ENCODE measurements at regions not wholly inside any gene's neighbourhood (a gene's known extent, or its start where the extent isn't known, plus 50 kb on each side); places are given as distances from the start of the nearest gene placed in this dataset.

DNA sequence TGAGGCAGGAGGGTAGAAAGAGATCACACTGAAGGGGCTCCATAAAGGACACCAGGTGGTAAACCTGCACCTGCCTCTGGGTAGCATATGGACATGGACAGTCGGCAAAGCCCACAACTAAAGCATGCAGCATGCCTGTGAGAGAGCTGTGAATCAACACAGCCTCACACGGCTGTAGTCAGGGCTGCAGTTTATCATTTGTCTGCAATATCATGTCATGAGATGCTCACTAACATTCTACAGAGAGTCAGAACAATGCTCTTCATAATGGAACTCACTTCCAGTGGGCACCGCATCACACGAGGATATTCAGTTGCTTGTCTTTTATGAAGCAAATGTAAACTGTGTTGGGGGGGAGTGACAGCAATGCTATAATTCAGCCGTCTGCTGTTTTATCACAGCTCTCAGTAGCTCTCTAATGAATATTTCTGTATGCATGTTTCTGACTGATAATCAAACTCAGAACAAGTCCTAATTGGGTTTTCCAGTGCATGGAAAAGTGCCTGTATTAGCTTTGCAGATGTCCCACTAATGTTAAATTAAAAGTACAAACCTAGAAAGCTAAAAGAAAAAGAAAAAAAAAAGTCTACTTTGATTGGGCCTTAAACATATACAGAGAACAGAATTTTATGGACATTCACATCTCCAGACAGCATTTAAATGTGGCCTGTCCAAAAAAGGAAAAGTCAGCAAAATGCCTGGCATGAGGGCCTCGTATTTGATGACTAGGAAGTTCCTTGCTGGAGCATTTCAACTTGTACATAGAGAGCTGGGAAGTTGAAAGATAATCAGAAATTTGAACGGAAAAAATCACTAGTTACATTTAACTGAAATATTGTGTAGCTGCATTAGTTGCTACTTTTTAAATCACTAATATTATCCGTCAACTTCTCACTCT, 406.1 kb upstream of the SOX11 start:
- no peak for TF ChIP-seq POLR2A (IDR thresholded peaks at IDR 0.05)
- TF ChIP-seq, protein P1, sequence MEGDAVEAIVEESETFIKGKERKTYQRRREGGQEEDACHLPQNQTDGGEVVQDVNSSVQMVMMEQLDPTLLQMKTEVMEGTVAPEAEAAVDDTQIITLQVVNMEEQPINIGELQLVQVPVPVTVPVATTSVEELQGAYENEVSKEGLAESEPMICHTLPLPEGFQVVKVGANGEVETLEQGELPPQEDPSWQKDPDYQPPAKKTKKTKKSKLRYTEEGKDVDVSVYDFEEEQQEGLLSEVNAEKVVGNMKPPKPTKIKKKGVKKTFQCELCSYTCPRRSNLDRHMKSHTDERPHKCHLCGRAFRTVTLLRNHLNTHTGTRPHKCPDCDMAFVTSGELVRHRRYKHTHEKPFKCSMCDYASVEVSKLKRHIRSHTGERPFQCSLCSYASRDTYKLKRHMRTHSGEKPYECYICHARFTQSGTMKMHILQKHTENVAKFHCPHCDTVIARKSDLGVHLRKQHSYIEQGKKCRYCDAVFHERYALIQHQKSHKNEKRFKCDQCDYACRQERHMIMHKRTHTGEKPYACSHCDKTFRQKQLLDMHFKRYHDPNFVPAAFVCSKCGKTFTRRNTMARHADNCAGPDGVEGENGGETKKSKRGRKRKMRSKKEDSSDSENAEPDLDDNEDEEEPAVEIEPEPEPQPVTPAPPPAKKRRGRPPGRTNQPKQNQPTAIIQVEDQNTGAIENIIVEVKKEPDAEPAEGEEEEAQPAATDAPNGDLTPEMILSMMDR (IDR thresholded peaks at IDR 0.05), result no peak
- H3K4me3 ChIP-seq (ENCODE audit: low read depth, poor library complexity, severe bottlenecking), result no peak overlapping the region
- intact Hi-C loops (cut with DNase I; ENCODE audit: low total_unique reads), result no loop called here
- WGBS, 2 donors, result 72 to 73% methylated on average over 8 of the region's 8 CpGs
- no peak for DNase-seq (ENCODE audit: low spot score in 2 of 2)

- DNase-seq (ENCODE audit: low spot score in 2 of 2), result no peak
- WGBS, 2 donors, result 75 to 81% methylated on average over 5 of the region's 5 CpGs
Observed at GRCh38 chr2:5287558-5288334, 404.4 kb upstream of the SOX11 start.

DNA sequence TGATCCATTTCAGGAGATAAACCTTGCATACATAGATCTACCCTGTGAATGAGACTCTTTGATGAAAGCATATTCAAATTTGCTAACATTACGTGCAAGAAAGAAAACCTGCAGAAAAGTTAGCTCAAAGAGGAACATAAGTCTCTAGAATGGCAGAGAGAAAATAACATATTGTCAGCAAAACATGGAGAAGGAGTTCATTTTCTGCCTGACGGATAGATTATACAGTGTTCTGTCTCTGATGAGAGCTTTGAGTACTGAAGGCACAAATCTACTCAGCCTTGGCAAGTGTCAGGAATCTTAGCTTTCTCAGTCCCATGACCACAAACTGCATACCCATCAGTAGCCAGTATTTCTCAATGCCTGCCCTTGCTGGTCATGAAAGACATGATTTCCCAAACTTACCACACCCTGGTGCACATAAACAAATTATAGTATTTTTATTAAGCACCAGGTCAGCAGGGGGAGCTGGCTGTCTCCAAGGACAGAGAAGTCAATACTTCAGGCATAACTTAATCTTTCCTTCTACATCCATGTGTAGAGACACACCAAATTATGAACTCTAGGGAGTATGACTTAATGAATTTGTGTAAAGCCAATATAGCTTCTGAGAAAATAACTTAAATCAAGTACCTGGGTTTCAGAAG, 401.2 kb upstream of the SOX11 start:
- no peak overlapping the region for H3K4me3 ChIP-seq (ENCODE audit: low read depth, poor library complexity, severe bottlenecking)
- DNase-seq (ENCODE audit: low spot score in 2 of 2), result no peak
- TF ChIP-seq, protein P1 (IDR thresholded peaks at IDR 0.05), result no peak
- TF ChIP-seq POLR2A (IDR thresholded peaks at IDR 0.05), result no peak
- 39 to 46% methylated on average over 2 of the region's 2 CpGs for WGBS, 2 donors
- intact Hi-C loops (cut with DNase I; ENCODE audit: low total_unique reads), result no loop called here

More at GRCh38 chr2:5287558-5288334, 404.4 kb upstream of the SOX11 start:
- TF ChIP-seq, protein P1 (IDR thresholded peaks at IDR 0.05), result no peak
- no peak for TF ChIP-seq POLR2A (IDR thresholded peaks at IDR 0.05)
- intact Hi-C loops (cut with DNase I; ENCODE audit: low total_unique reads), result no loop called here
- H3K4me3 ChIP-seq (ENCODE audit: low read depth, poor library complexity, severe bottlenecking), result no peak overlapping the region

DNA sequence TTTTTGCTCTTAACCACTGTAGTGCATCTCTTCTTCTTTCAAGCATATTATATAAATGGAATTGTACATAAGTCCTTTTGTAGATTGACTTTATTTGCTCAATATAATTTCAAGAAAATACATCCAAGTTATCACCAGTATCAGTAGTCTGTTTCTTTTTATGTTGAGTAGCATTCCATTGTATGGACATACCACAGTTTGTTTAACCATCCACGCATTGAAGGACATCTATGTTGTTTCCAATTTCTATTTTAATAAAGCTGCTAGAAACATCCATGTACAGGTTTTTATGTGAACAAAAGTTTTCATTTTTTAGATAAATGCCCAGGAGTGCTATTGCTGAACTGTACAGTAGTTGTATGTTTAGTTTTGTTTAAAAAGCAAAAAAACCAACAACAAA, 387.5 kb upstream of the SOX11 start:
- 88 to 95% methylated on average over 1 of the region's 1 CpG for WGBS, 2 donors
- intact Hi-C loops (cut with DNase I; ENCODE audit: low total_unique reads), result no loop called here
- TF ChIP-seq, protein P1 (IDR thresholded peaks at IDR 0.05), result no peak
- DNase-seq (ENCODE audit: low spot score in 2 of 2), result no peak
- H3K4me3 ChIP-seq (ENCODE audit: low read depth, poor library complexity, severe bottlenecking), result no peak overlapping the region

DNA sequence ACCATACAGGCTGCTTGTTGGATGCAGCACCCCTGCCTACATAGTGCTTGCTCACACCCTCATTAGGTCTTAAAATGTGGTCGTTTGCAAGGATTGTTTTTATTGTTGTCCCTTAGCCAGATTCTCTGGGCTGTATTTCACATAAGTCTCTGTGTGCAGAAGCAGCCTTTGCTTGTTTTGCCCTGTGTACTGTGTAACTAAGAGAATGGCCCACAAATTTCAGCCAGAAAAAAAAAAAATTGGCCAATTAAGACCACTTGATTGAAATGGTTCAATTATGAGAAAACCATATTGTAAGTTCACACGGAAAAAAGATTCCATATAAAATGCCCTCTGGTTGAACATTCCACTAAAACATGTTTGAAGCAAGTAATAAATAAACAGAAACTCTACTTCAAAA, 377.1 kb upstream of the SOX11 start:
- 17 to 20% methylated on average over 2 of the region's 2 CpGs for WGBS, 2 donors
- H3K4me3 ChIP-seq (ENCODE audit: low read depth, poor library complexity, severe bottlenecking), result no peak overlapping the region
- TF ChIP-seq, protein P1 (IDR thresholded peaks at IDR 0.05), result no peak
- TF ChIP-seq POLR2A (IDR thresholded peaks at IDR 0.05), result no peak
- no peak for DNase-seq (ENCODE audit: low spot score in 2 of 2)
- intact Hi-C loops (cut with DNase I; ENCODE audit: low total_unique reads), result no loop called here

All from lower leg skin (tissue), 4 donors.